ENCODE measurements at regions not wholly inside any gene's neighbourhood (a gene's known extent, or its start where the extent isn't known, plus 50 kb on each side); places are given as distances from the start of the nearest gene placed in this dataset.

GRCh38 chr7:42605406-42606192 lies 306.3 kb downstream of the C7orf25 start:
- DNase-seq, result no peak
- Mint-ChIP-seq H3K36me3 (ENCODE audit: unreplicated experiment) (no peaks in the 10 kb centered on the region), H3K27ac (ENCODE audit: unreplicated experiment) (no peak overlapping the region), H3K27me3 (ENCODE audit: unreplicated experiment) (no peaks in the 10 kb centered on the region), H3K4me1 (ENCODE audit: low read depth, unreplicated experiment) (no peaks in the 10 kb centered on the region), H3K9me3 (ENCODE audit: unreplicated experiment) (no peaks in the 10 kb centered on the region), H3K4me3 (ENCODE audit: unreplicated experiment) (no peak overlapping the region)
- no peak for TF ChIP-seq CTCF (IDR thresholded peaks at IDR 0.05; ENCODE audit: partially characterized antibody, unreplicated experiment)

GRCh38 chr7:42603496-42603895 lies 308.4 kb downstream of the C7orf25 start:
- TF ChIP-seq CTCF (IDR thresholded peaks at IDR 0.05; ENCODE audit: partially characterized antibody, unreplicated experiment), result no peak
- Mint-ChIP-seq H3K36me3 (ENCODE audit: unreplicated experiment) (no peaks in the 10 kb centered on the region), H3K27ac (ENCODE audit: unreplicated experiment) (no peak overlapping the region), H3K4me1 (ENCODE audit: low read depth, unreplicated experiment) (no peaks in the 10 kb centered on the region), H3K9me3 (ENCODE audit: unreplicated experiment) (no peaks in the 10 kb centered on the region), H3K4me3 (ENCODE audit: unreplicated experiment) (no peak overlapping the region), H3K27me3 (ENCODE audit: unreplicated experiment) (no peaks in the 10 kb centered on the region)
- DNase-seq, result no peak

- H3K27me3 Mint-ChIP-seq (ENCODE audit: unreplicated experiment), result no peaks in the 10 kb centered on the region
- no peaks in the 10 kb centered on the region for H3K4me1 Mint-ChIP-seq (ENCODE audit: low read depth, unreplicated experiment)
- no peak for DNase-seq
- H3K27ac Mint-ChIP-seq (ENCODE audit: unreplicated experiment), result no peak overlapping the region
- TF ChIP-seq CTCF (IDR thresholded peaks at IDR 0.05; ENCODE audit: partially characterized antibody, unreplicated experiment), result no peak
- H3K9me3 Mint-ChIP-seq (ENCODE audit: unreplicated experiment), result no peaks in the 10 kb centered on the region
- no peak overlapping the region for H3K4me3 Mint-ChIP-seq (ENCODE audit: unreplicated experiment)
- no peaks in the 10 kb centered on the region for H3K36me3 Mint-ChIP-seq (ENCODE audit: unreplicated experiment)
Measured at GRCh38 chr7:42597300-42597699, 314.6 kb downstream of the C7orf25 start.

GRCh38 chr7:42596737-42597136 lies 315.1 kb downstream of the C7orf25 start:
- Mint-ChIP-seq H3K36me3 (ENCODE audit: unreplicated experiment) (no peaks in the 10 kb centered on the region), H3K4me3 (ENCODE audit: unreplicated experiment) (no peak overlapping the region), H3K27ac (ENCODE audit: unreplicated experiment) (no peak overlapping the region), H3K27me3 (ENCODE audit: unreplicated experiment) (no peaks in the 10 kb centered on the region), H3K9me3 (ENCODE audit: unreplicated experiment) (peaks cover 2% of the 10 kb centered on the region), H3K4me1 (ENCODE audit: low read depth, unreplicated experiment) (no peaks in the 10 kb centered on the region)
- no peak for DNase-seq
- TF ChIP-seq CTCF (IDR thresholded peaks at IDR 0.05; ENCODE audit: partially characterized antibody, unreplicated experiment), result no peak

GRCh38 chr7:42593860-42594259 lies 318.0 kb downstream of the C7orf25 start:
- no peak overlapping the region for H3K27ac Mint-ChIP-seq (ENCODE audit: unreplicated experiment)
- TF ChIP-seq CTCF (IDR thresholded peaks at IDR 0.05; ENCODE audit: partially characterized antibody, unreplicated experiment), result no peak

More at GRCh38 chr7:42593860-42594259, 318.0 kb downstream of the C7orf25 start:
- Mint-ChIP-seq H3K4me1 (ENCODE audit: low read depth, unreplicated experiment) (no peaks in the 10 kb centered on the region), H3K4me3 (ENCODE audit: unreplicated experiment) (no peak overlapping the region), H3K36me3 (ENCODE audit: unreplicated experiment) (no peaks in the 10 kb centered on the region), H3K27me3 (ENCODE audit: unreplicated experiment) (no peaks in the 10 kb centered on the region), H3K9me3 (ENCODE audit: unreplicated experiment) (peaks cover 2% of the 10 kb centered on the region)
- DNase-seq, result no peak
